Peyer's patch (tissue), 4 donors: ENCODE measurements at regions not wholly inside any gene's neighbourhood (a gene's known extent, or its start where the extent isn't known, plus 50 kb on each side); places are given as distances from the start of the nearest gene placed in this dataset.

Source experiments
- DNase-seq, 3 donors: peaks; one replicate each; pipeline ENCODE4 v3.0.0-alpha.2; 2017 to 2019
- H3K27ac ChIP-seq, 4 donors: fragments of 200-600 bp; sonication (generic); one replicate each; pipeline ENCODE4 v1.5.1; 2016 to 2019
- H3K27me3 ChIP-seq, 2 donors: fragments of 200-600 bp; sonication (generic); one replicate each; pipeline ENCODE4 v1.5.1; 2019
- H3K36me3 ChIP-seq, 3 donors: fragments of 200-600 bp; sonication (generic); one replicate each; pipeline ENCODE4 v1.5.1; 2016 to 2019
- H3K4me1 ChIP-seq, 4 donors: fragments of 200-600 bp; sonication (generic); one replicate each; pipeline ENCODE4 v1.5.1; 2016 to 2019
- H3K4me3 ChIP-seq, 4 donors: fragments of 200-600 bp; sonication (generic); 1 replicate in 3 of 4; 2 replicates in 1 of 4; pipeline ENCODE4 v1.5.1; 2016 to 2019; ENCODE audit warnings: mild to moderate bottlenecking in 1 of 4
- H3K9me3 ChIP-seq, 4 donors: fragments of 200-600 bp; sonication (generic); one replicate each; pipeline ENCODE4 v1.5.1; 2016 to 2019; ENCODE audit warnings: mild to moderate bottlenecking in 1 of 4
- CTCF ChIP-seq, 6 experiments: fragments of 450-650 bp in 4 of 6; fragments of 200-600 bp in 2 of 6; sonication (generic) in 1 of 6; IDR thresholded peaks; one replicate each; pipeline ENCODE4 v1.5.1; 2017 to 2019; ENCODE audit warnings: antibody characterized with exemption in 6 of 6, mild to moderate bottlenecking in 3 of 6, moderate library complexity in 1 of 6
- POLR2A ChIP-seq, 2 donors: fragments of 450-650 bp; IDR thresholded peaks; one replicate each; pipeline ENCODE4 v1.5.1; 2017; ENCODE audit warnings: antibody characterized with exemption in 2 of 2, mild to moderate bottlenecking in 2 of 2, moderate library complexity in 2 of 2

GRCh38 chr18:72470391-72470790, 73.8 kb downstream of the CBLN2 start:
- H3K9me3 ChIP-seq = no peaks in the 10 kb centered on the region
- no peaks in the 10 kb centered on the region for H3K36me3 ChIP-seq
- no peak for TF ChIP-seq CTCF (IDR thresholded peaks at IDR 0.05)
- TF ChIP-seq POLR2A (IDR thresholded peaks at IDR 0.05) = no peak
- no peak overlapping the region for H3K4me3 ChIP-seq
- no peak for DNase-seq
- no peaks in the 10 kb centered on the region for H3K27me3 ChIP-seq
- H3K4me1 ChIP-seq = no peaks in the 10 kb centered on the region
- no peak overlapping the region for H3K27ac ChIP-seq

GRCh38 chr18:72468021-72468710, 76.0 kb downstream of the CBLN2 start:
- Histone ChIP-seq H3K27ac (no peak overlapping the region), H3K36me3 (no peaks in the 10 kb centered on the region), H3K4me1 (no peaks in the 10 kb centered on the region), H3K9me3 (peaks cover 0 to 4% (median 0%) of the 10 kb centered on the region in 4 donors), H3K27me3 (no peaks in the 10 kb centered on the region), H3K4me3 (no peak overlapping the region)
- TF ChIP-seq POLR2A (IDR thresholded peaks at IDR 0.05) = no peak
- TF ChIP-seq CTCF (IDR thresholded peaks at IDR 0.05) = no peak
- no peak for DNase-seq

GRCh38 chr18:72460210-72460680, 83.9 kb downstream of the CBLN2 start:
- TF ChIP-seq CTCF (IDR thresholded peaks at IDR 0.05) = no peak
- TF ChIP-seq POLR2A (IDR thresholded peaks at IDR 0.05) = no peak
- no peaks in the 10 kb centered on the region for H3K36me3 ChIP-seq
- H3K9me3 ChIP-seq = peaks cover 0 to 4% (median 0%) of the 10 kb centered on the region in 4 donors
- H3K27ac ChIP-seq = no peak overlapping the region
- H3K4me3 ChIP-seq = no peak overlapping the region
- DNase-seq = no peak
- no peaks in the 10 kb centered on the region for H3K27me3 ChIP-seq
- no peaks in the 10 kb centered on the region for H3K4me1 ChIP-seq

GRCh38 chr18:72458271-72458670, 85.9 kb downstream of the CBLN2 start:
- no peaks in the 10 kb centered on the region for H3K36me3 ChIP-seq
- H3K27ac ChIP-seq = no peak overlapping the region
- TF ChIP-seq POLR2A (IDR thresholded peaks at IDR 0.05) (no peak), CTCF (IDR thresholded peaks at IDR 0.05) (no peak)
- no peaks in the 10 kb centered on the region for H3K9me3 ChIP-seq
- H3K4me1 ChIP-seq = no peaks in the 10 kb centered on the region
- DNase-seq = no peak
- no peaks in the 10 kb centered on the region for H3K27me3 ChIP-seq
- H3K4me3 ChIP-seq = no peak overlapping the region

- H3K27me3 ChIP-seq = no peaks in the 10 kb centered on the region
- no peak overlapping the region for H3K4me3 ChIP-seq
- no peaks in the 10 kb centered on the region for H3K9me3 ChIP-seq
- no peaks in the 10 kb centered on the region for H3K4me1 ChIP-seq
- TF ChIP-seq CTCF (IDR thresholded peaks at IDR 0.05) (no peak), POLR2A (IDR thresholded peaks at IDR 0.05) (no peak)
- no peak for DNase-seq
- no peaks in the 10 kb centered on the region for H3K36me3 ChIP-seq
- no peak overlapping the region for H3K27ac ChIP-seq
These were observed 87.3 kb downstream of the CBLN2 start for GRCh38 chr18:72456802-72457201.
